ENCODE measurements at regions not wholly inside any gene's neighbourhood (a gene's known extent, or its start where the extent isn't known, plus 50 kb on each side); places are given as distances from the start of the nearest gene placed in this dataset.

DNA sequence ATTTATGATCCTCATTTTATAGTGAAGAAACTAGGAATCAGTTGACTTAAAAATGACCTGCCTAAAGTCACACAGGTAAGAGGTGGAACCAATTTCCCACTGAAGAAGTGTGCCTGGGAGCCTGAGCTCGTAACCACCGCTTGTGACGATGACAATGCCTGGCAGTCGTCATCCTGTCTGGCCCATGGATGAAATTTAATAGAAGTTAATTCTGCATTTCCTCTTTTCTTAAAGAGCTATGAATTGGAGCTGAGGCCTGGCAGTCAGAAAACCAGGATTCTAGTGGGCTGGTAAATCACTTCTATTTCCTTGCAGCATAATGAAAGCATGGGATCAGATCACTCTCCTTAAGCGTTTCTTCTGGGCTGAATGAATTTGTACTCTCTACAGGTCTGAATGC, 200.0 kb upstream of the SGK1 start:
- Histone ChIP-seq H3K36me3 (ENCODE audit: control insufficient read depth, insufficient read depth, low read length) (no peaks in the 10 kb centered on the region), H3K27me3 (ENCODE audit: control insufficient read depth, insufficient read depth, low read length) (no peaks in the 10 kb centered on the region), H3K4me3 (ENCODE audit: low read depth, low read length) (no peak overlapping the region)
- DNase-seq (ENCODE audit: low read depth): no peak
- TF ChIP-seq, protein P1, sequence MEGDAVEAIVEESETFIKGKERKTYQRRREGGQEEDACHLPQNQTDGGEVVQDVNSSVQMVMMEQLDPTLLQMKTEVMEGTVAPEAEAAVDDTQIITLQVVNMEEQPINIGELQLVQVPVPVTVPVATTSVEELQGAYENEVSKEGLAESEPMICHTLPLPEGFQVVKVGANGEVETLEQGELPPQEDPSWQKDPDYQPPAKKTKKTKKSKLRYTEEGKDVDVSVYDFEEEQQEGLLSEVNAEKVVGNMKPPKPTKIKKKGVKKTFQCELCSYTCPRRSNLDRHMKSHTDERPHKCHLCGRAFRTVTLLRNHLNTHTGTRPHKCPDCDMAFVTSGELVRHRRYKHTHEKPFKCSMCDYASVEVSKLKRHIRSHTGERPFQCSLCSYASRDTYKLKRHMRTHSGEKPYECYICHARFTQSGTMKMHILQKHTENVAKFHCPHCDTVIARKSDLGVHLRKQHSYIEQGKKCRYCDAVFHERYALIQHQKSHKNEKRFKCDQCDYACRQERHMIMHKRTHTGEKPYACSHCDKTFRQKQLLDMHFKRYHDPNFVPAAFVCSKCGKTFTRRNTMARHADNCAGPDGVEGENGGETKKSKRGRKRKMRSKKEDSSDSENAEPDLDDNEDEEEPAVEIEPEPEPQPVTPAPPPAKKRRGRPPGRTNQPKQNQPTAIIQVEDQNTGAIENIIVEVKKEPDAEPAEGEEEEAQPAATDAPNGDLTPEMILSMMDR (IDR thresholded peaks at IDR 0.05; ENCODE audit: insufficient read depth, low read length, poor library complexity, severe bottlenecking): no peak

DNA sequence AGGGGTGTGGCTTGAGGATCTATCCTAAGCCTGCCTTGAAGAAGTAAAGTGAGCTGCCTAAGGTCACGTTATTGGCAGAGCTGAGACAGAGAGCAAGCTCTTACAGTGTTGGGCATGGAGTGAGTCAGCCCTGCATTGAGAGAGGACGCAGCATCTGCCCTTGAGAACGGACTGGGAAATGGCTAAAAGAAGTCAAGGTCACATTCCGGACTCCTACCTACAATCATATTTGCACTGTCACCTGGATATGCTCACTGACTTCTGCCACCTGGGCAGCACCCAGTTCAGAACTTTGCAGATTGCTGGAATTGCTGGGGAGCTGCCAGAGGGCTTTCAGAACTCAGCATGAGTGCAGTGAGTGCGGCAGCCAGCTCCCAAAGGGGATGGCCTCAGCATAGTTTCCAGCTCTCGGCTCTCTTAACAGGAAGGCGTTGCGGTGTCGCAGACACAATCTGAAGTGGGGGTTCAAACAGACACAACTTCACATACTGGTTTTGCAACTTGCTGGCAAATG, 199.3 kb upstream of the SGK1 start:
- TF ChIP-seq, protein P1 (IDR thresholded peaks at IDR 0.05; ENCODE audit: insufficient read depth, low read length, poor library complexity, severe bottlenecking): no peak
- DNase-seq (ENCODE audit: low read depth): no peak
- H3K36me3 ChIP-seq (ENCODE audit: control insufficient read depth, insufficient read depth, low read length): no peaks in the 10 kb centered on the region
- no peaks in the 10 kb centered on the region for H3K27me3 ChIP-seq (ENCODE audit: control insufficient read depth, insufficient read depth, low read length)
- H3K4me3 ChIP-seq (ENCODE audit: low read depth, low read length): no peak overlapping the region

DNA sequence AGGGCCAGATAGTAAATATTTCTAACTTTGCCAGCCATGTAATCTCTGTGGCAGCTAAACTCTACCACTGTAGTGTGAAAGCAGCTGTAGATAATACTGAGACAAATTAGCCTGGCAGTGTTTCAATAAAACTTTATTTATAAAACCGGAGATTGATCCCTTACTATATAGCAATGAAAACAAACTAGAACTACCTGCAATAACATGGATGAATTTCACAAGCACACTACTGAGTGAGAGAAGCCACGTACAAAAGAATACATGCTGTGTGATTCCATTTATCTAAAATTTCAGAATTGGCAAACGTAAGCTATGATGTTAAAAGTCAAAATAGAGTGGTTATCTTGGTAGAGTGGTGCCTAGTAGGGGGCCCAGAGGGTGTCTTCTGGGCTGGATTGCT, 198.7 kb upstream of the SGK1 start:
- H3K27me3 ChIP-seq (ENCODE audit: control insufficient read depth, insufficient read depth, low read length): no peaks in the 10 kb centered on the region
- TF ChIP-seq, protein P1 (IDR thresholded peaks at IDR 0.05; ENCODE audit: insufficient read depth, low read length, poor library complexity, severe bottlenecking): no peak
- no peak for DNase-seq (ENCODE audit: low read depth)
- H3K36me3 ChIP-seq (ENCODE audit: control insufficient read depth, insufficient read depth, low read length): no peaks in the 10 kb centered on the region
- H3K4me3 ChIP-seq (ENCODE audit: low read depth, low read length): no peak overlapping the region

DNA sequence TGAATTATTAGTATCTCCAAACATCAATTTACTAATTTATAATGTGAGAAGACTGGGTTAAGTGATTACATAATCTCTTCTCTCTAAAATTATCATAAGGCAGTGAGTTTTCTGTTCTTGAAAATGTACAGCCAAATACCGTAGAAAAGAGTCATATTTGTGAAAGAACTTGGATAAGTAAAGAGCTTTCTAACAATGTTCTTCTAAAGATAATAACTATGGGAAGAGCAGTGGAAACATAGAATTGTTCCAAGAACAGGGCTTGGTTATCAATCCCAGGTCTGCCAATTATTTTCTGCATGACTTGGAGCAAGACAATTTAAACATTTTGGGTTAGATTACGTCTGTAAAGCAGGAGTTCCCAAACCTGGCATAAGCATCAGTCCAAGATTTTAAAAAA, 198.1 kb upstream of the SGK1 start:
- no peaks in the 10 kb centered on the region for H3K27me3 ChIP-seq (ENCODE audit: control insufficient read depth, insufficient read depth, low read length)
- no peaks in the 10 kb centered on the region for H3K36me3 ChIP-seq (ENCODE audit: control insufficient read depth, insufficient read depth, low read length)
- no peak for DNase-seq (ENCODE audit: low read depth)
- TF ChIP-seq, protein P1 (IDR thresholded peaks at IDR 0.05; ENCODE audit: insufficient read depth, low read length, poor library complexity, severe bottlenecking): no peak
- no peak overlapping the region for H3K4me3 ChIP-seq (ENCODE audit: low read depth, low read length)

DNA sequence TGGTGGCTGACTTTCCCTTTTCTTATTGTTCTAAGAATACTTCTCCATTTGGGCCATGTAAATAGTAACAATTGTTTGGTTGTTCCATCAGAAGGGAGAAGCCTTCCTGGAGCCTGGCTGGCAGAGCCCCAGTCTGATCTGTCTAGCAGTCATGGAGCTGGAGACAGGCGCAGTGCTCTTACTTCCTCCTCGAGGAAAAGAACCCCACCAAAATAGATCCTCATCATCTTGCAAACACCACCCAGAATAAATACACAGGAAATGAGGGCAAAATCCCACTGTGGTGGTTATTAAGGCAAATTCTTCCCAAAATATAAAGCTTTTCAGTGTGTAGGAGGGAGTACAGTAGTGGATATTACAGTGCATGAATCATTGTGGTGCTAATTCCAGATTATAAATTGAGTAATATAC, 195.1 kb upstream of the SGK1 start:
- TF ChIP-seq, protein P1 (IDR thresholded peaks at IDR 0.05; ENCODE audit: insufficient read depth, low read length, poor library complexity, severe bottlenecking): no peak

DNA sequence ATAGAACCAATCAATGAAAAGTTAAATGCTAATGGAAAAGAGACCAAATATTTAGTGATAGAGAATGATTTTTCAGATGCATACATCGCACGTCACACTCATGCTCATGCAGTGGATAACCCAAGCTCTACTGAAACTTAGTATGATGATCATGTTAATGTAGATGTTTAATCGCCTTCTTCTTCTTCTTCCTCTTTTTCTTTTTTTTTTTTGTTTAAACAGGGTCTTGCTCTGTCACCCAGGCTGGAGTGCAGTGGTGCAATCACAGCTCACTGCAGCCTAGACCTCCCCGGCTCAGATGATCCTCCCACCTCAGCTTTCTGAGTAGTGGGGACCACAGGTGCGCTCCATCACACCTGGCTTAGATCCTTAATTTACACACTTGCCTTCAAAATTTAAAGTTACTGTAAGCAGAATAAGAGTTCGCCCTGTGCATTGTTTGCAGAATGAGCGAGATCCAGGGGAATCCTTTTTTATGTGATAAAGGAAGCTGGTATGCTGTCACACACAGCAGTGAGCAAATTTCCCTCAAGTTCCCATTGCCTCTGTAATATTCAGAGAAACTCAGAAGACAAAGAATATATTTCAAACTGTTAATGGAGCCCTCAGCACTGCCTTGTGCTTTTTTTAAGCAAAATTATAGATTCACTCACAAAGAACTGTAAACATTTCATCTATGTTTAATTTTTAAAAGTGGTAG, 194.2 kb upstream of the SGK1 start:
- H3K36me3 ChIP-seq (ENCODE audit: control insufficient read depth, insufficient read depth, low read length): no peaks in the 10 kb centered on the region
- TF ChIP-seq, protein P1 (IDR thresholded peaks at IDR 0.05; ENCODE audit: insufficient read depth, low read length, poor library complexity, severe bottlenecking): no peak
- no peak for DNase-seq (ENCODE audit: low read depth)
- no peak overlapping the region for H3K4me3 ChIP-seq (ENCODE audit: low read depth, low read length)
- H3K27me3 ChIP-seq (ENCODE audit: control insufficient read depth, insufficient read depth, low read length): no peaks in the 10 kb centered on the region

More for the DNA sequence above, 195.1 kb upstream of the SGK1 start:
- no peaks in the 10 kb centered on the region for H3K36me3 ChIP-seq (ENCODE audit: control insufficient read depth, insufficient read depth, low read length)
- H3K4me3 ChIP-seq (ENCODE audit: low read depth, low read length): no peak overlapping the region
- H3K27me3 ChIP-seq (ENCODE audit: control insufficient read depth, insufficient read depth, low read length): no peaks in the 10 kb centered on the region
- no peak for DNase-seq (ENCODE audit: low read depth)
